NCI-H510A (cell line): ENCODE measurements at regions not wholly inside any gene's neighbourhood (a gene's known extent, or its start where the extent isn't known, plus 50 kb on each side); places are given as distances from the start of the nearest gene placed in this dataset.
A peak's percentile ranks its signal among the peaks of the same experiment; 100 is the strongest.

Experiments used
- DNase-seq: peaks from one replicate; lab custom pipeline; 2025; lab: John Stamatoyannopoulos, UW

GRCh38 chr3:177816667-177817208, 619.5 kb upstream of the TBL1XR1 start:
- no peak for DNase-seq

- DNase-seq = no peak
Observed at GRCh38 chr3:177817751-177818150, 620.5 kb upstream of the TBL1XR1 start.

GRCh38 chr3:177818712-177819240, 621.5 kb upstream of the TBL1XR1 start:
- no peak for DNase-seq

DNA sequence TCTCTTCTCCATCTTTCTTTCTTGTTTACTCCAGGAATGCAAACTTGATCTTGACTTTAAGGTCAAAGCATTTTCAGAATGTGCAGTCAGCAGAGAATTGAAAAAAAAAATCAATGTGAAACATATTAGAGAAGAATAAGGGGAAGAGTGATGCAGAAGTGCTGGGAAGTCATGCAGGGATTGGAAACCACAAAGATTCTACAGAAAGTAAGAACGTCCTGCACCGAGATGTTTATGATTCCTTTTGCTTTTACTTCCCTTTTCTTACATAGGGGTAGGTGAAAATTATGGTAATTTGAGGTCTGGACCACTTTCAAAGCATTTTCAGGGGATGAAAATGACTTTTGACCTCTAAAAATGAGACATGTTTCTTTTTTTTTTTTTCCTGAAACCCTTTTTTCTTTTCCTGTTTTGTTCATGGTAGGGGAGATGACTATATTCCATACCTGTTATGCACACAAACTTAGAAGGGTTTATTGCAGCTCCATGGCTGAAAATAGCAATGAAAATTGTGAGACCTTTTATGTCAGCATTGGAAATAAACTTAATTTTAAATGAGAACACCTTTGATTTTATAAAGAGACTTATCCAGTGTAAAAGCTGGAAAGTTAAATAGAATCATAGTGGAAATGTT, 623.5 kb upstream of the TBL1XR1 start:
- no peak for DNase-seq

DNA sequence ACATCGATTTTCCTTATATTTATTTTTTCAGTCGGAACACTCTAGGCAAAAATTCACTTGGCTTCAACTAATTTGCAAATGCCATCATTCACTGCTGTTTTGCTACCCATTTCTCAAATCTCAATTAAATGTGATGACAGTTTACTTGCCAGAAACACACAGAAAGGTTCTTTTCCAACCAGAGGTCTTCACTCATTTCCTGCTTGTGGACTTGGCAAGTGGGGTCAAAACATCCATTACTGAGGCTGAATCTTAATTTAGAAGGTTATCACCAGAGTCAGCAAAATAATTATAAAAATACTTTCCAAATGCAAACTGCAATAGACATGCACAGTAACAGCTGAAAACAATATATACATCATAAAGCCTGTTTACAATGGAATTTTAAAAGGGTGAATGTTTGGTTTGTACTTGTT, 625.4 kb upstream of the TBL1XR1 start:
- DNase-seq = no peak

- DNase-seq = no peak
Observed at GRCh38 chr3:177823701-177824189, 626.5 kb upstream of the TBL1XR1 start.

DNA sequence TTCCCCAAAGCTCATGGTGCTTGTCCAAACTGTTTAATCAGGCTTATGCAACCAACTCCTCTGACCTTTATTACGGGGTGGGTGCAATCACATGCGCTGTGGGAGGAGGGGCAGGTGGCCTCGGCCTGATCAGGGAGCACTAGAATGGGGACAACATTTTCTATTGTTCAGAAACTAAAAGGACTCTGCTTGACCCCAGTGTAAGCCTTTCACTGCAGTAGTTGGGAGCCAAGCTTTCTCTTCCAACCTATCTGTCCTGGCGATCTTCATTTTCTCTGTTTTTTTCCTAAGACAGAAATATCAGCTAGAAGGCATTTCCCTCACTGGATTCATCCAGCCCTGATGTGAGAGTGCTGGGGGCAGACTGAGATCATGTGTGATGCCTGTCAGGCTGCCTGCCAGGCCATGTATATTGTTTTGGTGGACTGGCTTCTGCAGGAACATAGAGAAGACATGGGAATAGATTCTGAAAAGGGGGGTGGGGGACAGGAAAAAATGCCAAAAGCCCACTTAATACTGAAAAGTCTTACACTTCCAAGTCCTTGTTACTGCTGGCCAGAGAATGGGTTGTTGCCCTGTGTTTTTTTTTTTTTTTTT, 627.0 kb upstream of the TBL1XR1 start:
- DNase-seq = no peak

DNA sequence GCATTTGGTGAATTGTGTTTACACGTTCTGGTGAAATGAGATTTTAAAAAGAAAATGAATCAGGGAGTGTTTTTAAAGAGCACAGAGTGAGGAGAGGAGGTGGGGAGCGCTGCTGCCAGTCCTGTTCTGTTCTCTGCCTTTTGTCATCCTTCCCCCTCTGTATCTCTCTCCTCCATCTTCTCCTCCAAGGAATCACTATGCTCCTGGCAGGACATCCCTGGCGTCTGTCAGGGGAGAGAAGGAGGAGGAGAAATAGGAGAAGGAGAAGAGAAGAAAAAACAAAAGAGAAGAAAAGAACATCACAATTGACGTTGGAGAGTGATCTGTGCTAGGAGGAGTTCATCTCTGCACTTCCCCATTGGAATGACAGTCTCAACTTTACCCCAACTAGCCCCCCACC, 627.6 kb upstream of the TBL1XR1 start:
- no peak for DNase-seq

DNA sequence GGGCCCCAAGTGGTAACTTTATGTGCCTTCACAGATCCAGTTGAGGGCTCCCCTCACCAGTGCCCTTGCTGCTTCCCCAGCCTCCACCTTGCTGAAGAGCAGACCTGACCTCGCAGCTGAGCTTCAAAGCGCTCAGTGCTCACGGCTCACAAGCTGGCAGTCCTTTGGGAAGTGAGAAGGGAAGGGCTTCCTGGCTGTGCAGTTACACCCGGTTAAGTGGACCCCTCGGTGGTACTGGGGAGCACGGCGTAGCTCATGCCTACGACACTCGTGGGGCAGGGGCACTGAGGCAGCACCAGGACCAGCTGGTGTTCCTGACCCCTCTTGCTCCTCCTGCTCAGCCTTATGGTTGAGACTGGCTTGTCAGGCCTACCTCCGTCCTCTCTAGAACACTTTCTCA, 629.0 kb upstream of the TBL1XR1 start:
- no peak for DNase-seq

- DNase-seq = no peak
Observed at GRCh38 chr3:177827511-177828207, 630.4 kb upstream of the TBL1XR1 start.

DNA sequence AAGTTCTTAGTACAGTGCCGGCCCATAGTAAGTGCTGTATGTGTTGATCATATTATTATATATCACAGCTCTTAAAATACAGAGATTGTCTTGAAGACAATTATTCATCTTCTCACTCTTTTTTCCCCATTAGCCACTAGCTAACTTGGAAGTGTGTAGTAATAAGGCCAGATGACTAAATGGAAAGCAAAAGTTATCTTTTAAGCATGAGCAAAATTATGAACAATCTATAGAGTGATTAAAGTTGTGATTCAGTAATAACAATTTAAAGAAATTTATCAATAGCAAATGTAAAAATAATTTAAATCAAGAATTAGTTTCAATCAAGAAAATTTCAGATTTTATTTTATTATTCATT, 630.9 kb upstream of the TBL1XR1 start:
- no peak for DNase-seq

DNA sequence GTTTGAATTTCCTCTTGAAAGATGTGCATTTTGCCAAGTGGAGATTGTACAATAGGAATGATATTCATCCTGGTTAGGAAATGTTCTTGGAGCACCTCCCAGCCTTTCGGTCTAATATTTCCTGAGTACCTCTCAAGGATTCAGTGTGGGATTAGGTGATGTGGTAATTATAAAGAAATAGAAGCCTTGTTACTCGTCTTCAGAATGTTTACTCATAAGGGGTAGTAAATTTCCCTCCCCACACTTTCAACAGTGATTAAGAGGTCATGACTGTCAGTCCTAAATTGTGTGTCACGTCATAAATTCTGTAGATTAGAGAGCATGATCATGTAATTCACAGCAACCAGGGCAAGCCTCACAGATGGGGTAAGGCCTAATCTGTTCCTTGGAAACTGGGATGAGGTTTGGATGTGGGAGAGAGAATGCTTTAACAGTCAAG, 633.1 kb upstream of the TBL1XR1 start:
- no peak for DNase-seq

- DNase-seq = peak; percentile 19
Observed at GRCh38 chr3:177831361-177831760, 634.1 kb upstream of the TBL1XR1 start.

DNA sequence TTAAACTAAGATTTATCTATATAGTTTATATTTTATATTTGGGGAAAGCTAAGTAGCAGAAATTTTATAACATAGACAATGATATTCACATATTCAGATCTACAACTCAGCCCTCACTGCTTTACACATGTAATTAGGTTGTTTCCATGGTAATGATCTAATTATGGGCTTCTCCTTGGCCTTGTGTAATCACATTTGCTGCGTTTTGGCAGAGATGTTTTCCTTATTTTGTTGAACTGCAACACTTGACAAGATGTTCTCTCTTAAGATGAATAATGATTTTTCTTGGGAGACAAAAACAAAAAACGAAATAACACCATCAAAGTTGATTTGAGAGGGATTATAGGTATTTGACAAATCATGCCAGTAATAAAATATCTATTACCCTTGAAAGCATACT, 635.6 kb upstream of the TBL1XR1 start:
- no peak for DNase-seq

GRCh38 chr3:177833332-177833731, 636.0 kb upstream of the TBL1XR1 start:
- DNase-seq = no peak

DNA sequence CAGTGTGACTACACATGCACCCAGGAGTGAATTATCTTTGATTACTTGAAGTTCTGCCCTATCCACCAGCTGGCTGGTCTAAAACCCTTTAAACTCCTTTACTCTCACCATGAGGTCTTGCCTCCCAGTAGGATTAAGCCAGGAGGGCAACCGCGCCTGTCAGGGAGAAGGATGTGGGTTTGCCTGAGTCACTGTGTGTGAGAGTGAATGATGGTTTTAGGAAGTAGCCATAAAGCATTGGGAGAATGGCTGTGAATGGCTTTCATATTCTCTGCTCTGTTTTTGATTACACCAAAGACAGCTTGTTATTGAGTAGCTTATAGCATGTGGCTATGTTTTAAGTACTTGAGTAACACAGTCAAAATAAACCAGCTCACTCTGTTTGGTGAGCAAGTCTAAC, 637.7 kb upstream of the TBL1XR1 start:
- DNase-seq = no peak

DNA sequence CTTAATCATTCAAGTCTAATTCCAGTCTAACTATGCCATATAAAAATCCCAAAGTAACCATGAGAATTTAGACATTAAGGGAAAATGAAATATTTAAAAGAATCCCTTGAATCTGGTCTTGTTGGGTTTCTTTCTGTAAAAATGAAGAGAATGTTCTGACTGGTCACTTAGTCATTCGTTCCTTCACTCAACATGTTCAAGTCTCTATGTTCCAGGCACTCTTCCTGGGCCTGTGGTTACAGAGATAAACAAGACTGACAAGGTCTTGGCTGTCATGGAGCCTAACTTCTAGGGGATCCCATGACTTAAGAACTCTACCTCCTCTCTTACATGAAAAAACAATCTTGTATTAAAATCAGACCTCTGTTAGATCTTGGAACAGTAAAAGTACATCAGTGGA, 638.6 kb upstream of the TBL1XR1 start:
- no peak for DNase-seq

GRCh38 chr3:177836671-177837070, 639.4 kb upstream of the TBL1XR1 start:
- DNase-seq = no peak

DNA sequence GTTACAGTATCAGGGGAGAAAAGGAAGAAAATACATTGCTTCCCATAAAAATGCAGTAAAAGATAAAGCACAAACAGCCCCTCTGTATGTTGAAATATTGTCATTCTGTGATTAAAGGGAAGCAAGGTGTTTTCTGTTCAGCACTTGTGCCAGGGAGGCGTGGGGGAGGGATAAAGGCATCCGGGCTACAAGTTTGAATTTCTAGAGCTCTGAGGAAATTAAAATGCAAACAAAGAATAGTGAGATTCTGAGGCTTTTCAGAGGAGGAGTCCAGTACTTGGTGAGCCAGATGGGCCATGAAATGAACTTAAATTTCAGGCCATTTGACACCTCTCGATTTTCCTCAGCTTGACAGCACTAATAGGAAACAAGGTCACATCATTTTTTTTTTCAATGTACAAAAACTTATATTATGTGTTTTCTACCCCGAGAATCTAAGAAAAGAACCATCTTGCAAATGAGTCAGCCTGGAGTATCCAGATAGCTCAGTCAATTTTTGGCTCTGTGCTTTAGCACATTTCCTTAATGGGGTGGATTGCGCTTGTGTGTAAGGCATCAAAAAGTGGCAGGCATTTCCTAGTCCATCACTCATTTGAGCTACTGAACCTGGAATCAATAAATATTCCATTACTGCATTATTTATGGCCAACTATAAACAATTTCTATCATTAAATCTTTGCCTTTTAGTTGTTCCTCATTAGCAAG, 640.8 kb upstream of the TBL1XR1 start:
- no peak for DNase-seq

GRCh38 chr3:177838766-177839350, 641.6 kb upstream of the TBL1XR1 start:
- DNase-seq = no peak

- DNase-seq = no peak
Observed at GRCh38 chr3:177842302-177842701, 645.0 kb upstream of the TBL1XR1 start.
